IMR-90 (cell line): ENCODE measurements at regions not wholly inside any gene's neighbourhood (a gene's known extent, or its start where the extent isn't known, plus 50 kb on each side); places are given as distances from the start of the nearest gene placed in this dataset.

Source experiments
- ATAC-seq: fragments of 200-7000 bp; cut with Tn5 transposase; 2 replicates; pipeline ENCODE4 v1.9.1; 2020; ENCODE audit warnings: low read depth, mild to moderate bottlenecking, moderate library complexity
- BruUV-seq: library from RNA; stranded (reverse); fragments of 400-500 nt; replicated peaks from 2 replicates; lab custom pipeline; 2021; lab: Mats Ljungman, UMichigan
- CTCF ChIA-PET: fragments of 300-600 bp; formaldehyde crosslinking; extraction: SDS; loops from one replicate; lab custom pipeline; 2021; ENCODE audit warnings: antibody characterized with exemption; lab: Yijun Ruan, JAX
- POLR2A ChIA-PET: fragments of 300-600 bp; sonication (Branson Sonifier 250); formaldehyde crosslinking; loops from one replicate; lab custom pipeline; 2022; ENCODE audit warnings: antibody characterized with exemption; ENCODE audit not compliant: unreplicated experiment; lab: Charles Lee
- DNase-seq: peaks from one replicate; pipeline ENCODE4 v3.0.0; 2013
- H2AFZ ChIP-seq: replicated peaks from 2 replicates; pipeline ENCODE3; 2013; ENCODE audit warnings: low read length, mild to moderate bottlenecking; ENCODE audit not compliant: poor library complexity
- H2AK5ac ChIP-seq: 2 replicates; pipeline ENCODE4 v1.6.1; 2013; ENCODE audit warnings: low read depth, low read length, inconsistent platforms
- H2AK9ac ChIP-seq: replicated peaks from 2 replicates; pipeline ENCODE3; 2013; ENCODE audit warnings: mild to moderate bottlenecking, low read depth, low read length, moderate library complexity; ENCODE audit not compliant: poor library complexity
- H2BK120ac ChIP-seq: 2 replicates; pipeline ENCODE4 v1.6.1; 2013; ENCODE audit warnings: low read depth, low read length, inconsistent platforms
- H2BK15ac ChIP-seq: 3 replicates; pipeline ENCODE4 v1.6.1; 2013; ENCODE audit warnings: low read depth, low read length, inconsistent platforms
- H2BK20ac ChIP-seq: 2 replicates; pipeline ENCODE4 v1.6.1; 2013; ENCODE audit warnings: low read depth, mild to moderate bottlenecking, inconsistent platforms, low read length, moderate library complexity
- H2BK5ac ChIP-seq: 2 replicates; pipeline ENCODE4 v1.6.1; 2013; ENCODE audit warnings: mild to moderate bottlenecking, low read depth, low read length, inconsistent platforms; ENCODE audit not compliant: poor library complexity, severe bottlenecking
- H3K14ac ChIP-seq: replicated peaks from 2 replicates; pipeline ENCODE4 v1.6.1; 2013; ENCODE audit warnings: low read depth, low read length, inconsistent platforms
- H3K18ac ChIP-seq: 2 replicates; pipeline ENCODE4 v1.6.1; 2013; ENCODE audit warnings: low read depth, low read length, control low read depth
- H3K23ac ChIP-seq: 2 replicates; pipeline ENCODE4 v1.6.1; 2013; ENCODE audit warnings: low read depth, low read length, inconsistent platforms
- H3K27ac ChIP-seq: 2 replicates; pipeline ENCODE4 v1.5.1; 2013; ENCODE audit warnings: mild to moderate bottlenecking, control low read depth, low read length; ENCODE audit not compliant: insufficient read depth
- H3K27me3 ChIP-seq: 2 replicates; pipeline ENCODE4 v1.6.1; 2013; ENCODE audit warnings: low read length; ENCODE audit not compliant: control insufficient read depth, insufficient read depth
- H3K36me3 ChIP-seq: 2 replicates; pipeline ENCODE4 v1.6.1; 2013; ENCODE audit warnings: low read length, mixed read lengths; ENCODE audit not compliant: control insufficient read depth, insufficient read depth
- H3K4ac ChIP-seq: 2 replicates; pipeline ENCODE4 v1.6.1; 2013; ENCODE audit warnings: low read depth, low read length, inconsistent platforms
- H3K4me1 ChIP-seq: 2 replicates; pipeline ENCODE4 v1.6.1; 2013; ENCODE audit warnings: low read length, mixed read lengths; ENCODE audit not compliant: control insufficient read depth, insufficient read depth
- H3K4me2 ChIP-seq: 2 replicates; pipeline ENCODE4 v1.6.1; 2013; ENCODE audit warnings: low read depth, mild to moderate bottlenecking, control low read depth, low read length, moderate library complexity
- H3K4me3 ChIP-seq: 2 replicates; pipeline ENCODE4 v1.5.1; 2013; ENCODE audit warnings: low read depth, mild to moderate bottlenecking, control low read depth, low read length, moderate library complexity; ENCODE audit not compliant: insufficient read depth
- H3K56ac ChIP-seq: 2 replicates; pipeline ENCODE4 v1.6.1; 2013; ENCODE audit warnings: low read length, inconsistent platforms; ENCODE audit not compliant: insufficient read depth; ENCODE audit errors: extremely low read depth
- H3K79me1 ChIP-seq, 2 experiments: 2 replicates each; pipeline ENCODE4 v1.6.1; 2013; ENCODE audit warnings: low read length in 2 of 2, inconsistent platforms in 1 of 2, low read depth in 1 of 2
- H3K9ac ChIP-seq: 2 replicates; pipeline ENCODE4 v1.6.1; 2013; ENCODE audit warnings: low read depth, low read length, control low read depth
- H3K9me1 ChIP-seq: 2 replicates; pipeline ENCODE4 v1.6.1; 2013; ENCODE audit warnings: low read length, inconsistent platforms; ENCODE audit not compliant: insufficient read depth
- H3K9me3 ChIP-seq: 2 replicates; pipeline ENCODE4 v1.6.1; 2013; ENCODE audit warnings: low read length; ENCODE audit not compliant: control insufficient read depth, insufficient read depth
- H4K20me1 ChIP-seq: 2 replicates; pipeline ENCODE4 v1.6.1; 2013; ENCODE audit warnings: low read length, inconsistent platforms; ENCODE audit not compliant: insufficient read depth
- H4K5ac ChIP-seq: 2 replicates; pipeline ENCODE4 v1.6.1; 2013; ENCODE audit warnings: mild to moderate bottlenecking, low read depth, low read length, control low read depth
- H4K8ac ChIP-seq, 2 experiments: 2 replicates each; pipeline ENCODE4 v1.6.1; 2013; ENCODE audit warnings: low read depth in 2 of 2, low read length in 2 of 2, control low read depth in 1 of 2, inconsistent platforms in 1 of 2
- H4K91ac ChIP-seq: 2 replicates; pipeline ENCODE4 v1.6.1; 2013; ENCODE audit warnings: low read depth, low read length, inconsistent platforms; ENCODE audit not compliant: insufficient read depth
- BHLHE40 ChIP-seq: fragments of 150-350 bp; IDR thresholded peaks from 2 replicates; pipeline ENCODE4 v1.6.1; 2016; ENCODE audit warnings: mild to moderate bottlenecking, low read depth, low read length
- CHD1 ChIP-seq: IDR thresholded peaks from 2 replicates; pipeline ENCODE4 v1.6.1; 2012; ENCODE audit warnings: low read depth, low read length, improper control_type of control experiment
- CTCF ChIP-seq: conservative IDR thresholded peaks from 2 replicates; pipeline ENCODE4 v1.5.1; 2012; ENCODE audit warnings: mild to moderate bottlenecking, low read depth, low read length, improper control_type of control experiment
- MAFK ChIP-seq: IDR thresholded peaks from 2 replicates; pipeline ENCODE4 v1.6.1; 2012; ENCODE audit warnings: low read depth, low read length, improper control_type of control experiment
- MXI1 ChIP-seq: IDR thresholded peaks from 2 replicates; pipeline ENCODE4 v1.6.1; 2012; ENCODE audit warnings: low read depth, mild to moderate bottlenecking, low read length, moderate library complexity, borderline replicate concordance
- RAD21 ChIP-seq: IDR thresholded peaks from 2 replicates; pipeline ENCODE4 v1.6.1; 2012; ENCODE audit warnings: low read length, improper control_type of control experiment
- RFX5 ChIP-seq: IDR thresholded peaks from 2 replicates; pipeline ENCODE4 v1.8.0; 2012; ENCODE audit warnings: low read depth, mild to moderate bottlenecking, low read length, moderate library complexity
- WGBS, 2 experiments: methylation state at CpG; one replicate each; pipeline versions ENCODE4 v1.1.5 to v1.1.7; 2013; ENCODE audit warnings: missing lambda C conversion rate in 2 of 2; ENCODE audit not compliant: insufficient read length in 1 of 2; ENCODE audit errors: extremely low coverage in 2 of 2; 5-methylcytosine and 5-hydroxymethylcytosine counted together
- dilution Hi-C: fragments of 300-500 bp; cut with HindIII; formaldehyde crosslinking; loops from one replicate; pipeline ENCODE4 v1.14.3; 2018; ENCODE audit warnings: low sequenced_read_pairs; ENCODE audit not compliant: unreplicated experiment
- in situ Hi-C: fragments of 300-500 bp; cut with MboI; formaldehyde crosslinking; loops from 3 replicates; pipeline ENCODE4 v1.14.3; 2019; ENCODE audit warnings: low sequenced_read_pairs, inconsistent platforms, mixed read lengths
- intact Hi-C: fragments of 100-400 bp; cut with micrococcal nuclease; formaldehyde crosslinking; loops from 2 replicates; pipeline ENCODE4 v1.10.0; 2022

- Histone ChIP-seq H4K5ac (peak overlapping the region; percentile 100), H2AK9ac (no peak overlapping the region), H3K27me3 (no peaks in the 10 kb centered on the region), H3K79me1 (peaks cover 0 to 19% of the 10 kb centered on the region in 2 experiments; a peak in 3 of 4 replicates), H3K18ac (peak overlapping the region; percentile 97; the same call in 1 of the 2 replicates), H2BK5ac (peak overlapping the region; percentile 95), H3K27ac (peak overlapping the region; percentile 100), H3K23ac (no peak overlapping the region; the same call in 1 of the 2 replicates), H3K9me1 (peaks cover 8% of the 10 kb centered on the region; the same call in 1 of the 2 replicates), H3K4ac (peak overlapping the region; percentile 76; the same call in 1 of the 2 replicates), H3K14ac (no peak overlapping the region), H3K56ac (no peak overlapping the region), H2BK15ac (no peak overlapping the region; the same call in 2 of the 3 replicates), H3K4me3 (no peak overlapping the region), H4K8ac (peak overlapping the region in 1 of 2 experiments; percentile 87), H3K36me3 (no peaks in the 10 kb centered on the region), H4K20me1 (no peaks in the 10 kb centered on the region), H2AK5ac (no peak overlapping the region), H2BK120ac (peak overlapping the region; percentile 99; the same call in 1 of the 2 replicates), H3K4me2 (peak overlapping the region; percentile 68; the same call in 1 of the 2 replicates), H3K9me3 (no peaks in the 10 kb centered on the region), H2AFZ (no peak overlapping the region), H4K91ac (peak overlapping the region; percentile 93; the same call in 1 of the 2 replicates), H2BK20ac (peak overlapping the region; percentile 99; the same call in 1 of the 2 replicates), H3K9ac (peak overlapping the region; percentile 48; the same call in 1 of the 2 replicates), H3K4me1 (peaks cover 35% of the 10 kb centered on the region)
- WGBS, 2 experiments: no CpG with 5 or more reads among the region's 2 CpGs
- ChIA-PET POLR2A (no interaction called here), CTCF (no interaction called here)
- TF ChIP-seq RAD21 (no peak), MXI1 (no peak), MAFK (no peak), CTCF (no peak), RFX5 (no peak), CHD1 (no peak), BHLHE40 (no peak)
- peak; percentile 54 for ATAC-seq
- no TSS peak for BruUV-seq
- dilution Hi-C loops: no loop called here
- peak; percentile 92 for DNase-seq
- intact Hi-C loops: loop anchor here (1.0 to 10.0 kb wide), 2 partner anchors 184 to 324 kb away; no protein-coding TSS in a partner anchor
- in situ Hi-C loops: no loop called here
Measured at GRCh38 chr7:93018716-93019115, 99.1 kb downstream of the SAMD9 start.
